ENCODE measurements at regions not wholly inside any gene's neighbourhood (a gene's known extent, or its start where the extent isn't known, plus 50 kb on each side); places are given as distances from the start of the nearest gene placed in this dataset.

GRCh38 chr12:124397399-124397679 lies 102.4 kb downstream of the RFLNA start:
- Histone ChIP-seq H3K27ac (peak overlapping the region; percentile 23 to 73 (median 67)), H3K4me1 (peaks cover 48% of the 10 kb centered on the region), H3K4me3 (no peak overlapping the region), H3K36me3 (replicated peaks in 1 of 2; ENCODE audit: insufficient read depth in 1 of 2, low read depth in 2 of 2) (no peaks in the 10 kb centered on the region), H3K9me3 (no peaks in the 10 kb centered on the region), H3K27me3 (no peaks in the 10 kb centered on the region)
- DNase-seq (no peak), ATAC-seq (no peak)
- TF ChIP-seq CTCF (IDR thresholded peaks at IDR 0.05) (no peak), POLR2A (IDR thresholded peaks at IDR 0.05) (no peak)
- 44 to 48% methylated on average over 5 to 7 of the region's 7 CpGs for WGBS, 2 donors
- intact Hi-C loops (cut with DNase I): no loop called here

DNA sequence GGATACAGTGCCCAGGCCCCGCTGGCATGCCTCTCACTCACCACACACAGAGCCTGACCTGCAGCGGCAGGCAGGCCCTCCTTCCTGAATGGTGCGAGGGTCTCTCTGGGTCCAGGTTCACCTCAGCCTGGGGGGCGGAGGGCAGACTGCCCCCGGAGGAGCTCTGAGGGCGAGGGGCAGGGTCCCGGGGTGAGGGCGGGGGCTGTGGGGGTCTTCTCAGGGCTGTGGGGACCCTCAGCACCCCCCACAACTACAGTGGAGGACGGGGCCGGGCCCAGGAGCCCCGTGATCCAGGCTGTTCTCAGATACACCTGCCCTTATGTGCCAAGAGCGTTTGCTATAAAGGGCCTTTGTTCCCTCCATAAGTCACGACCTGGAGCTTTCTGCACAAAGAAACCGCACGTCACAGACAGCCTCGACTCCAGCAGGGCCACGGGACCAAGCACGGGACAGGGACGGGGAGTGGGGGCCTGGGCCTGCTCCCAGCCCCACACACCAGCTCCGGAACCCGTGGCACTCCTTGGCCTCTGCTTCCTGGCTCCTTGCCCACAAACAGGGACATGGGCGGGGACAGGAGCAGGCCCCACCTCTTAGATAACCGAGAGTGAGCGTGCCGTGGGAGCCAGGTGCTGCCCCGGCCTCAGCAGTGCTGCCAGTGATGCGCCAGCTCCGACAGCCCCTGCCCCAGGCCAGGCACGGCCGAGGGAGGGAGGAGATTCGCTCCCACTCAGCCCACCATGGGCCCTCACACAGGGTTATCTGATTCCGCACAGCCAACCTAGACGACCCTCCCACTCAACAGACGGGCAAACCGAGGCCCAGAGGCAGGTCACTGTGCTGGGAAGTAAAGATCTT lies 101.9 kb downstream of the RFLNA start:
- peaks cover 54% of the 10 kb centered on the region for H3K4me1 ChIP-seq
- TF ChIP-seq CTCF (IDR thresholded peaks at IDR 0.05): no peak
- no peak for TF ChIP-seq POLR2A (IDR thresholded peaks at IDR 0.05)
- peak overlapping the region; percentile 23 to 73 (median 67) for H3K27ac ChIP-seq
- no peaks in the 10 kb centered on the region for H3K27me3 ChIP-seq
- WGBS, 2 donors: 58 to 87% methylated on average over 3 to 35 of the region's 35 CpGs
- intact Hi-C loops (cut with DNase I): no loop called here
- H3K9me3 ChIP-seq: no peaks in the 10 kb centered on the region
- H3K36me3 ChIP-seq (replicated peaks in 1 of 2; ENCODE audit: insufficient read depth in 1 of 2, low read depth in 2 of 2): no peaks in the 10 kb centered on the region
- H3K4me3 ChIP-seq: no peak overlapping the region
- peak; percentile 49 for ATAC-seq
- DNase-seq: peak; percentile 57 to 75 (median 74)

DNA sequence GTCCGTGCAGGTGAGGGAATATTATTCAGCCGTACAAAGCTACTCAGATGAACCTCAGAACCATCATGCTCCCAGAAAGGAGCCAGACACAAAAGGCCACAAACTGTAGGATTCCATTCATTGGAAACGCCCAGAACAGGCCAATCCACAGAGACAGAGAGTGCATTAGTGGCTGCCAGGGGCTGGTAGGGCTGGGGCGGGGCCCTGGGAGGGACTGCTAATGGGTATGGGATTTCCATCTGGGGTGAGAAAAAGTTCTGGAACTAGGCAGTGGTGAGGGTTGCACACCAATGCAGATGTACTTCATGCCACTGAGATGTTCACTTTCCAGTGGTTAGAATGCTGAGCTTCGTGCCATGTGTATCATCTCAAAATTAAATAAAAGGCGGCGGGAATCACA lies 101.1 kb downstream of the RFLNA start:
- TF ChIP-seq POLR2A (IDR thresholded peaks at IDR 0.05): no peak
- no peak for TF ChIP-seq CTCF (IDR thresholded peaks at IDR 0.05)
- Histone ChIP-seq H3K9me3 (no peaks in the 10 kb centered on the region), H3K36me3 (replicated peaks in 1 of 2; ENCODE audit: insufficient read depth in 1 of 2, low read depth in 2 of 2) (no peaks in the 10 kb centered on the region)

GRCh38 chr12:124395284-124395752 lies 100.4 kb downstream of the RFLNA start:
- peak overlapping the region in 2 of 4 donors; percentile 91 to 96 for H3K27ac ChIP-seq
- ATAC-seq (no peak), DNase-seq (peak in 2 of 4 donors; percentile 44 to 53)
- no peak overlapping the region for H3K4me3 ChIP-seq
- no peaks in the 10 kb centered on the region for H3K27me3 ChIP-seq
- H3K36me3 ChIP-seq (replicated peaks in 1 of 2; ENCODE audit: insufficient read depth in 1 of 2, low read depth in 2 of 2): no peaks in the 10 kb centered on the region
- H3K9me3 ChIP-seq: no peaks in the 10 kb centered on the region
- intact Hi-C loops (cut with DNase I): no loop called here
- no peak for TF ChIP-seq CTCF (IDR thresholded peaks at IDR 0.05)
- no peak for TF ChIP-seq POLR2A (IDR thresholded peaks at IDR 0.05)
- H3K4me1 ChIP-seq: peaks cover 64% of the 10 kb centered on the region
- 80 to 85% methylated on average over 13 of the region's 21 CpGs for WGBS, 2 donors

More for the DNA sequence above, 101.1 kb downstream of the RFLNA start:
- H3K4me1 ChIP-seq: peaks cover 59% of the 10 kb centered on the region
- intact Hi-C loops (cut with DNase I): no loop called here
- DNase-seq: no peak
- 89 to 93% methylated on average over 5 to 7 of the region's 7 CpGs for WGBS, 2 donors
- ATAC-seq: no peak
- H3K4me3 ChIP-seq: no peak overlapping the region
- H3K27me3 ChIP-seq: no peaks in the 10 kb centered on the region
- H3K27ac ChIP-seq: peak overlapping the region in 3 of 4 donors; percentile 62 to 73 (median 72)
